HG03520 (cell line): ENCODE measurements at regions not wholly inside any gene's neighbourhood (a gene's known extent, or its start where the extent isn't known, plus 50 kb on each side); places are given as distances from the start of the nearest gene placed in this dataset.
"Not testable (repeated sequence)": the region's sequence is repeated elsewhere in the genome, so short reads cannot be mapped to it uniquely, and the experiment has no call there.

Experiments
- ATAC-seq: cut with Tn5 transposase; IDR thresholded peaks from one replicate; pipeline ENCODE4 v1.9.1; 2021; ENCODE audit warnings: mild to moderate bottlenecking, moderate library complexity; ENCODE audit not compliant: unreplicated experiment

GRCh38 chr7:27032839-27033238 lies 63.0 kb downstream of the HOXA1 start:
- ATAC-seq = no peak

- peak; percentile 67 for ATAC-seq
Observed at GRCh38 chr7:27031289-27032172, 64.3 kb downstream of the HOXA1 start.

GRCh38 chr7:27030393-27031050 lies 65.3 kb downstream of the HOXA1 start:
- ATAC-seq = no peak

GRCh38 chr7:27025270-27025669 lies 70.5 kb downstream of the HOXA1 start:
- ATAC-seq = no peak

GRCh38 chr7:27010068-27010467 lies 85.7 kb downstream of the HOXA1 start:
- no peak for ATAC-seq

DNA sequence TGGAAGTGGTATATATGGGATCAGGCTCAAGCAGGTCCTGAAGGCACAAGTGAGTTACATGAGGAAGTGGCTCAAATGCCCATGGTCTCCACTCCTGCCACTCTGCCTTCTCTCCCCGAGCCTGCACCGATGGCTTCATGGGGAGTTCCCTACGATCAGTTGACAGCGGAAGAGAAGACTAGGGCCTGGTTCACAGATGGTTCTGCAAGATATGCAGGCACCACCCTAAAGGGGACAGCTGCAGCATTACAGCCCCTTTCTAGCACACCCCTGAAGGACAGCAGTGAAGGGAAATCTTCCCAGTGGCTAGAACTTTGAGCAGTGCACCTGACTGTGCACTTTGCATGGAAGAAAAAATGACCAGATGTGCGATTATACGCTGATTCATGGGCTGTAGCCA lies 95.3 kb downstream of the HOXA1 start:
- no peak for ATAC-seq

DNA sequence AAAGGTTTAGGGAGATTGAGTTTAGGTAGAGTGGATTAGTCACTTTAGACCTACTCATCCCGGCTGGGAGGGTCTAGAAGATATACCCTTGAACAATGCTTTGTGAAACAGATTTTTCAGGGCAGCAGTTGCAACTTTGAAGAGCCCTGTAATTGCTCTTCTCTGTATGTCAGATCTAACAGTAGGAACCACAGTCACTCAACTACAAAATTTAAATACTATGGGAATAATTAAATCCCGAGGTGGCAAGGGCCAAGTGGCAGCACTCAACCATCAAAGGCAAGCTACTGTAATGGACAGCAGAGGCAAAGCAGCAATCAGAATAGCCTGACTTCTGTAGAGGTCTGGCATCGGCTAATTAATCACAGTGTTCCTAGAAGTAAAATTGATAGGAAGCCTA lies 97.5 kb downstream of the HOXA1 start:
- not testable (repeated sequence) for ATAC-seq

DNA sequence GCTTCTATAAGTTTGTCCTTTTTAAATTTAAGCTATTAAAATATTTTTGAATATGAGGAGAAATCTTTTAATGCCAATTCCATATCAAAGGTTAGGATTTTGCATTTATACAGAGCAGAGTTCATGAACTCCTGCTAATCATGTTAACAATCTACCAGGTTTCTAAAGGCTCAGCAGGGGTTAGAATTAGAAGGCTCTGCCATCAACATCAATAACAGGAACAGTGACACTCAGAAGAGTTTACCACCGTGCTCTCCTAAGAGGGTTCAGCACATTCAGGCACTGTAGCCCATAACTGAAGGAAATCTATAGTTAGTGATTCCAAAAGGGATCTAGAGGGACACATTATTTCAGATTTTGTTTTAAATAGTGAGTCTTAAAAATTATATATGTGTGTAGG lies 100.1 kb downstream of the HOXA1 start:
- ATAC-seq = no peak

DNA sequence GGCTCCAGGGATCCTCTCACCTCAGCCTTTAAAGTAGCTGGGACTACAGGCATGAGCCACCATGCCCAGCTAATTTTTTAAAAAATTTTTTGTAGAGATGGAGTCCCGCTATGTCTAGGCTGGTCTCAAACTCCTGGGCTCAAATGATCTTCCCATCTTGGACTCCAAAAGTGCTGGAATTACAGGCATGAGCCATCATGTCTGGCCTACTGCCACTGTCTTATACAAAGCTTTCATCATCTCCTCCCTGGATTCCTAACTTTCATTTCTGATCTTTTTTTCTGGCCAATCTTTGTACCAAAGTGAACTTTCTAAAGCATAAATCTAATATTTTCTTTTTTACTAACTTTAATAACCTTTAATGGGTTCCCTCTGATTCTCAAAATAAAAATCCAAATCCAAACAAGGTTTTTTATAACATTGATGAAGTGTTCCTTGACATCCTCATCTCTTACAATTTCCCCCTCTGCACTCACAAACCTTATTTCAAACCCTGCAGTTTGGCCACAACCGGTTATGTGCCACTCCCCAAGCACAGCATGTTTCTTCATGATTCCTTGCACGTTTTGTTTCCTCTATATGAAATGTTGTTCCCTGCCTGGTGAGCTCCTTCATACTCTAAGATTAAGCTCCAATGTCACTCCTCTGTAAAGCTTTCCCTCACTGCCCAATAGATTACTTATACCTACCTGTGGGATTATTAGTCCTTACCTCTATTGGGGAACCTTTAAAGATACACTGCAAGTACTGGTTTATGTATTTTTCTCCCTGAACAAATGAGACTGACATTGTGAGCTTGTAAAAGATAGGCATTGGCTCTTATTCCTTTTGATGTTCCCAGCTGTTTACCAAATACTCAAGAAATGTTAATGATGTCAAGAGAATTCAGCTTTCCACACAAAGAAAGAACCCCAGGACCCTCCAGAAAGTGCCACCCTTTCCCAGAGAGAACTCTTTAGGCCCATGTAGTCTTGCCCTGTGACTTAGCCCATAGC lies 101.7 kb downstream of the HOXA1 start:
- ATAC-seq = no peak

DNA sequence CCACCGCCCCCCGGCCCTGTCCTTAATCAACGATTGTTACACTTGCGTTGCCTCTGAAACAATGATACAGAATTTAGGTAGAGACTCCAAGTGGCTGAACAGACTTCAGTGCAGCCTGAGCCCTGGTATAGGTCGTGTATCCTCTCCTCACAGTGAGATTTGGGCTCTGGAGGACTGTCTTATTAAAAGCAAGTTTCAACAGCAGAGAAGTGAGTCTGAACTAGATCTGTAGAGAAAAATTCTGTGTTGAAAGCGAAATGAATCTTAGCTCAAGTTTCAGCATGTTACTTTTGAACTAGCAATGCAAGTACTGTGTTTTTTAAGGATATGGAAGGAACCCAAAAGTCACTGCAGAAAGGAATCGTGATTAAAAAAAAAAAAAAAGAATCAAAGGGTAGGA lies 103.1 kb downstream of the HOXA1 start:
- ATAC-seq = no peak

DNA sequence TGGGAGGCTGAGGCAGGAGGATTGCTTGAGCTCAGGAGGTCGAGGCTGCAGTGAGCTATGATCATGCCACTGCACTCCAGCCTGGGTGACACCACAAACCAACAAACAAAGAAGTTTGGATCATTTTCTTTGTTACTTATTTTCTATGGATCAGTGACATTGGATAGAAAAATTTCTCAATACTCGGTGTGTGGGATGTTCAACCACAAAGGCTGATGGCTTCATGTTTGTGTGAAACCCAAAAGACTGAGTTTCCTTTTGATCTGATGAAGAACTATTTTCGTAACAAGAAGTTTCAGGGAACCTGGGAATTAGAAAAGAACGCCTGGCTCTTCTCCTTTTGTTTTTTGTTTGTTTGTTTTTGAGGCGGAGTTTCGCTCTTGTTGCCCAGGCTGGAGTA lies 104.0 kb downstream of the HOXA1 start:
- no peak for ATAC-seq

DNA sequence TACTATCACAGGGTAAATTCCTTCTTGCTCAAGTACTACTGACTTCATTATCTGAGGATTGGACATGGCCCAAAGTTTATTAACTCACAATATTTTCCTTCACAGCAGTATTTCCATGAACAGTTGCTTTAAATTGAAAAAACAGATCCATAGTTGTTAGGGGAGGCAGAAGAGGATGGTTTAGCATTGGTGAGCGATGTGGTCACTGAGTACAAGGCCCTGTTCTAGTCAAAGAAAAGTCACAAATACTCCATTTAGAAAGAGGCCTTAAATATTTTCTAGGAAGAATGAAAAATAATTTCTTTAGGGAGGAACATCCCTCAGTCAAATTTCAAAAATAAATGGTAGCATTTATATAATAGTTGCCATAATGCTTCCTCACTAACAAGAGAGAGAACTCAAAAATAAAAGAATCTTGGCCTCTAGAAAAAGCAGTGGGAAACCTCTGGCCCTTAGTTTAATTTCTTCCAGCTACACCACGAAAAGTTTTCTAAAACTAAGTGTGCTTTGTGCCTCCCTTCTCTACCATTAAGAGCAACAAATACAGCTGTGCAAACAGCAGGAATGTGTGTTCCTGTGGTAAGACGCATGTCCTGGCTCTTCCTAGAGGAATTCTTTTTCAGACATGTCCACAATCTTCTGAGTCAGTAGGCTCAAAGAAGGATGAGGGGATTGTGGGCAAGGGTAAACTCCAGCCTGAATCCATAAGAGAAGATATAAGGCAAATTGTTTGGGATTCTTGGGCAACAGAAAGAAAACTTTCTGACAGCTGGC lies 105.7 kb downstream of the HOXA1 start:
- ATAC-seq = no peak

DNA sequence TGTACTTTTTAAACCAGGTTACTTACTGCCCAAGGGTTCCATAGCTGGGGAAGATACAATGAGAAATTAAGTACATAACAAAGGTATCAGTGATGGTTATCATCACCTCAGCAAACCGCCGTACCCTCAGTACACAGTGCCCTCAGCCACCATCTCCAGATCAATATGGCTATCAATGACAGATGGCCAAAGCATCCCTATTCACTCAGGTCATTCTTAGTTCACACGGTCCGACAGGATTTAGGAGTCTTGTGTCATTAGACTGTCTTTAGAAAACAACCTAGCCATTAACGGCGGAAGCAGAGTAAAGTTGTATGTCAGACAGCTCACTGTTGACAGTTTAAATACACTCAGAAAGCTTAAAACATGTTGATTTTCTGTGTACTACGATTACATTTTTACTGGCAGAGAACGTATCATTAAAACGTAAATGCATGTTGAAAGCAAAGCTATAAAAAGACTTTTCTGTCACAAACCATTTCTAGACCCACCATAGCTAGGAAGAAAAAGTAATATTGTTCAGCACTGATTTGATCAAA lies 106.9 kb downstream of the HOXA1 start:
- ATAC-seq = no peak

DNA sequence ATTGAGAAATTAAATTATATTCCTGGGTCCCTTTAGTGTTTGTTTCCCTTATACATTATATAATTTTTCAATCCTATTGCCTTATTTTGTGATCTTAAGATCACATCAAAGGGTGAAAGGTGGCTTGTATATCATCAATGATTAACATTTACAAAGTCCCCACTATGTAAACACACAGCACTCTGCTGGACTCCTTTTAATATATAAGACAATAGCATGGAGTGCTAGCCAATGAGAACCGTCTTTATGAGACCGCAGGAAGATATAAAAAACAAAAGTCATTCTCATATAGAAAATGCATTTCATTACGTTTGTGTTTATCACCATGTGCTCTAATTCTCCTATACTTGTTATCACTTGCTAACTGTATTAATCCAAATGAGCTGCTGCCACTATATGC lies 108.5 kb downstream of the HOXA1 start:
- no peak for ATAC-seq

- no peak for ATAC-seq
Observed at GRCh38 chr7:26978146-26978545, 113.8 kb upstream of the SKAP2 start.

DNA sequence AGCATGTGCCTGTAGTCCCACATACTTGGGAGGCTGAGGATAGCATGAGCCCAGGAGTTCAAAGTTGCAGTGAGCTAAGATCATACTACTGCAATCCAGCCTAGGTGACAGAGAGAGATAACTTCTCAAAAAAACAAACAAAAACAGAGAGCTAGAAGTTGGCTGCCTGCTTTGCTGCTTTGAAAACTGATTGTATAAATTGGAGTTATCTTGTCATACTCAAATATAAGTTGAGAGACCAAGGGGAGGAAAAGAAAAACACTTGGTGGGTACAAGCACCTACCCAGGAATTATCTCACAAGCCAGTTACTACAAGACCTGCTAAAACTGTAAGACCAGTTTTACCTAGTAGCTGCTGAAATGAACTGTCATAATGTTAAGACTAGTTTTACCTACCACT lies 112.5 kb upstream of the SKAP2 start:
- ATAC-seq = no peak

GRCh38 chr7:26971924-26972323 lies 107.5 kb upstream of the SKAP2 start:
- not testable (repeated sequence) for ATAC-seq

- no peak for ATAC-seq
Observed at GRCh38 chr7:26965724-26966123, 101.3 kb upstream of the SKAP2 start.

DNA sequence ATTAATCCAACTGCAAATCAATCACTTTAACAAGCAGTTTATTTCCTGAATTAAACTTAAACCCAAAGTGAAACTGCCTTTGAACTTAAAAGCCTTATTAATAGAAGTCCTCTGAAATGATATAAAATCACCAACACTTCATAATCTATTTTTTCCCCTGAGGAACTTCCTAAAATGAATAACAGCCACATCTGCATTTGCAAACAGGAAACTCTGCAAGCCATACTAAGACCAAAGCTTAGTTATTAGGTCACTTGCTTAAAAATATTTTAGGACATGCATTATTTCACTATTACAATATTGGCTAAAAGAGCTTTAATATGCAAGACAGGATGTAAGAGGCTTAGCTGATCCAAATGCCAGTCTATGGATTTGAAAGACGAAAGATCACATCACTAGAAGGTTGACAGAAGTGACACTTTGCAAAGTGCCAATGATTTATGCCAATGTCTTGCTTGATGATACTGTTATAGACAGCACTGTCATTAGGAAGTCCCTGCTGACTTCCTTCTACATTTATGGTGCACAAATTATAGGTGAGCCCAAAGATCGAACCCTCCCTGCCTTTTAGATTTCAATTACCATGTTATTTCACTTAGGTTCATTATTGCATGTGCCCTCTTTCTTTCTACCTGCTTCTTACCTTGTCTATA lies 99.9 kb upstream of the SKAP2 start:
- ATAC-seq = no peak

- ATAC-seq = no peak
Observed at GRCh38 chr7:26959290-26959689, 94.9 kb upstream of the SKAP2 start.
